Right atrium auricular region (tissue), 2 donors: ENCODE measurements at regions not wholly inside any gene's neighbourhood (a gene's known extent, or its start where the extent isn't known, plus 50 kb on each side); places are given as distances from the start of the nearest gene placed in this dataset.
"Not testable (repeated sequence)": the region's sequence is repeated elsewhere in the genome, so short reads cannot be mapped to it uniquely, and the experiment has no call there.

Experiments used
- DNase-seq: peaks from one replicate; pipeline ENCODE4 v3.0.0-alpha.2; 2019; ENCODE audit warnings: low spot score
- H3K27ac ChIP-seq, 2 donors: fragments of 200-600 bp; sonication (generic); 1 replicate in 1 of 2; 2 replicates in 1 of 2; pipeline ENCODE4 v1.5.1; 2016 to 2019
- H3K27me3 ChIP-seq, 2 donors: fragments of 200-600 bp; sonication (generic); one replicate each; pipeline versions ENCODE4 v1.5.1 to v1.6.0; 2017 to 2019
- H3K36me3 ChIP-seq: fragments of 200-600 bp; sonication (generic); one replicate; pipeline ENCODE4 v1.5.1; 2016
- H3K4me1 ChIP-seq, 2 donors: fragments of 200-600 bp; sonication (generic); one replicate each; pipeline versions ENCODE4 v1.5.1 to v1.6.0; 2017 to 2019
- H3K4me3 ChIP-seq, 2 donors: fragments of 200-600 bp; sonication (generic); 1 replicate in 1 of 2; 2 replicates in 1 of 2; pipeline ENCODE4 v1.5.1; 2017 to 2019; ENCODE audit warnings: mild to moderate bottlenecking in 1 of 2, moderate library complexity in 1 of 2
- H3K9me3 ChIP-seq, 2 donors: fragments of 200-600 bp; sonication (generic); one replicate each; pipeline ENCODE4 v1.5.1; 2019
- CTCF ChIP-seq, 2 donors: fragments of 200-600 bp; sonication (generic); IDR thresholded peaks; one replicate each; pipeline ENCODE4 v1.5.1; 2019; ENCODE audit warnings: antibody characterized with exemption in 2 of 2

- Histone ChIP-seq H3K36me3 (no peaks in the 10 kb centered on the region), H3K4me1 (peaks cover 0 to 27% of the 10 kb centered on the region in 2 donors), H3K27me3 (no peaks in the 10 kb centered on the region), H3K27ac (no peak overlapping the region), H3K4me3 (no peak overlapping the region), H3K9me3 (peaks cover 0 to 16% of the 10 kb centered on the region in 2 donors)
- DNase-seq: no peak
- no peak for TF ChIP-seq CTCF (IDR thresholded peaks at IDR 0.05)
Observed at GRCh38 chr4:186846426-186846825, 122.8 kb upstream of the FAT1 start.

- Histone ChIP-seq H3K4me1 (peaks cover 0 to 27% of the 10 kb centered on the region in 2 donors), H3K9me3 (peaks cover 0 to 17% of the 10 kb centered on the region in 2 donors)
- H3K4me3 ChIP-seq, H3K27me3 ChIP-seq, H3K36me3 ChIP-seq, DNase-seq, H3K27ac ChIP-seq: not testable (repeated sequence)
Observed at GRCh38 chr4:186847429-186848131, 123.9 kb upstream of the FAT1 start.

DNA sequence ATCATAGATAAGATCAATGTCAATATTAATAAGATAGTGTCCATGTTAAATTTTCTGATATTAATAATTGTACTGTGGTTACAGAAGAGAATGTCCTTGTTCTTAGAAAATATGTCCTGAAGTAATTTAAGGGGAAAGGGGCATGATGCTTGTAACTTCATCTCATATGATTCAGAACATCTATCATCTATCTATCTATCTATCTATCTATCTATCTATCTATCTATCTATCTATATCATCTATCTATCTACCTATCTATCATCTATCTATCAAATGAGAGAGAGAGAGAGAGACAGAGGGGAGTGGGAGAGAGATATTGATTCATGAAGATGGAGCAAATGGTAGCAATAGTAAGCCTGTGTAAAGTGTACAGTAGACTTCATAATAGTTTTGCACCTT lies 124.8 kb upstream of the FAT1 start:
- no peaks in the 10 kb centered on the region for H3K36me3 ChIP-seq
- no peak overlapping the region for H3K27ac ChIP-seq
- peaks cover 0 to 17% of the 10 kb centered on the region in 2 donors for H3K9me3 ChIP-seq
- TF ChIP-seq CTCF (IDR thresholded peaks at IDR 0.05): no peak
- peaks cover 0 to 24% of the 10 kb centered on the region in 2 donors for H3K4me1 ChIP-seq
- no peak overlapping the region for H3K4me3 ChIP-seq
- H3K27me3 ChIP-seq: no peaks in the 10 kb centered on the region
- no peak for DNase-seq

DNA sequence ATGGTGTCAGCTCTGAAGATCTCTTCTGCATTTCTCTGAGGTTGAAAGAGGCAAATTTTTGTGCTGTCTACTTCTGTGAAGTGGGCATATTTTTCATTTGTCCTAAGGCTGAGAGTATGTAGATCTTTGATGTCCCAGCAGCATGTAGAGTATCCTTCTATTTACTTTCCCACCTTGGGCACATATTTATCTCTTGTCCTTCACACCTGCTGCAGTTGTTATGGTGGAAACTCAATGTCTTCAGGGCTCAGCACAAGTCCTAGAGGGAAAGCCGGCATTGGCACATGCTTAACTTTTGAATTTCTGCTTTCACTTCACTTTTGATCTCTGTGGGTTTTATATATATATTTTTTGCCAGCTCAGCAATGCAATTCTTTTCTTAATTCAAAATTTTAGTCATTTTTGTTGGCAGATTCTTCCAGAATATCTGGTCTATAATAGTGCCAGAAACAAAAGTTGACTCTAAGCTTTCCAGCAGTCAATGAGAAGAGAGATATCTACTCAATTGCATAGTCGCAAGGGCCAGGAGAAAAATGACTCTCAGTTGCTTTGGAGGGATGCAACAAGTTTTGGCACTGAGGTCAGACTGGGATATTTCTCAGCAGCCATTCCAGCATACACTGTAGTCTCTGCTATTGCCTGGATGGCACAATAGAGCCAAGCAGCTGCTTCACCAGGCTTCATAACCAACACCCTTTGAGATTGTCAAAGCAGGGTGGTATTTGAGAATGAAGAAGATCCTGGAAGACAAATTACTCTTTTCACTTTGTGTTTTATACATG lies 127.8 kb upstream of the FAT1 start:
- peaks cover 0 to 17% of the 10 kb centered on the region in 2 donors for H3K9me3 ChIP-seq
- no peak overlapping the region for H3K27ac ChIP-seq
- no peak overlapping the region for H3K4me3 ChIP-seq
- H3K27me3 ChIP-seq: no peaks in the 10 kb centered on the region
- H3K36me3 ChIP-seq: no peaks in the 10 kb centered on the region
- no peak for DNase-seq
- no peak for TF ChIP-seq CTCF (IDR thresholded peaks at IDR 0.05)
- no peaks in the 10 kb centered on the region for H3K4me1 ChIP-seq

- Histone ChIP-seq H3K36me3 (no peaks in the 10 kb centered on the region), H3K4me3 (no peak overlapping the region), H3K27ac (no peak overlapping the region), H3K9me3 (peaks cover 0 to 17% of the 10 kb centered on the region in 2 donors), H3K27me3 (no peaks in the 10 kb centered on the region), H3K4me1 (no peaks in the 10 kb centered on the region)
- no peak for TF ChIP-seq CTCF (IDR thresholded peaks at IDR 0.05)
- no peak for DNase-seq
Observed at GRCh38 chr4:186852073-186852420, 128.4 kb upstream of the FAT1 start.

DNA sequence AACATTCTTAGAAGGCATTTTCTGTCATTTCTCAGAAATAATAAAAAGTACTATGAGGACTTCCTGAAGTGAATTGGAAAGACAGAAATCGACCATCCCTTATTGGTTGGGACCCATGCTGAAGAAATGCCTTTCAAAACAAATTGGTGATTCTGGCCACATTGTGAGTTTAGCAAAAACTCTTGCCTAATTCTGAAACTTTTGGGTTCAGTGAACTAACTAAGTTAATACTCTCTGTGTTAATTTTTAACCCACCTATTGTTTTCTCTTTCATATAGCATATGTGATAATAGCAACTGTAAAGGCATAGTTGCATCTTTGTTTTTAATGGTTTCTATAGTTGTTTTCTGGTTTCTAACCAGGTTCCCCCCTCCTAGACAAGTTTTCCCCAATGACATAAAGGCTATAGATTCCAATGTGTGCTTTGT lies 129.3 kb upstream of the FAT1 start:
- TF ChIP-seq CTCF (IDR thresholded peaks at IDR 0.05): no peak
- no peak overlapping the region for H3K4me3 ChIP-seq
- DNase-seq: no peak
- H3K27ac ChIP-seq: no peak overlapping the region
- no peaks in the 10 kb centered on the region for H3K4me1 ChIP-seq
- H3K27me3 ChIP-seq: no peaks in the 10 kb centered on the region
- peaks cover 0 to 17% of the 10 kb centered on the region in 2 donors for H3K9me3 ChIP-seq
- H3K36me3 ChIP-seq: no peaks in the 10 kb centered on the region
